Loucy (cell line): ENCODE measurements at regions not wholly inside any gene's neighbourhood (a gene's known extent, or its start where the extent isn't known, plus 50 kb on each side); places are given as distances from the start of the nearest gene placed in this dataset.

Source experiments
- CTCF ChIP-seq: fragments of 200-600 bp; sonication (generic); conservative IDR thresholded peaks from 2 replicates; pipeline ENCODE4 v1.5.1; 2014; ENCODE audit warnings: mild to moderate bottlenecking, antibody characterized with exemption, low read length
- EZH2phosphoT487 ChIP-seq: fragments of 200-600 bp; IDR thresholded peaks from 2 replicates; pipeline ENCODE4 v1.6.1; 2018; ENCODE audit warnings: antibody characterized with exemption, mild to moderate bottlenecking, moderate library complexity, borderline replicate concordance

- TF ChIP-seq CTCF (no peak), EZH2phosphoT487 (no peak)
Measured at GRCh38 chr1:221104596-221104995, 225.4 kb downstream of the HLX start.
